ENCODE measurements at regions not wholly inside any gene's neighbourhood (a gene's known extent, or its start where the extent isn't known, plus 50 kb on each side); places are given as distances from the start of the nearest gene placed in this dataset.

- Histone ChIP-seq H4K8ac (ENCODE audit: extremely low read depth, insufficient read depth, low read length) (no peak overlapping the region), H4K5ac (ENCODE audit: insufficient read length, low read depth, low read length) (no peak overlapping the region), H3K4me1 (replicated peaks in 1 of 4; ENCODE audit: control insufficient read depth in 3 of 4, insufficient read depth in 4 of 4, low read length in 3 of 4) (no peaks in the 10 kb centered on the region), H2BK15ac (ENCODE audit: low read length) (no peak overlapping the region), H3K27me3 (replicated peaks in 1 of 4; ENCODE audit: control insufficient read depth in 3 of 4, extremely low read depth in 1 of 4, insufficient read depth in 3 of 4, low read length in 3 of 4) (no peaks in the 10 kb centered on the region), H3K4me2 (ENCODE audit: insufficient read depth in 1 of 2, low read depth in 2 of 2, low read length in 2 of 2) (no peak overlapping the region), H3K56ac (replicated peaks; ENCODE audit: insufficient read length, low read depth, low read length) (no peak overlapping the region), H3K9ac (replicated peaks in 1 of 4; ENCODE audit: extremely low read depth in 1 of 4, low read depth in 3 of 4, low read length in 3 of 4) (no peak overlapping the region), H3K9me3 (ENCODE audit: insufficient read depth in 2 of 2, low read depth in 1 of 2, low read length in 1 of 2) (peaks cover 10% of the 10 kb centered on the region in 2 experiments), H2AK5ac (ENCODE audit: low read depth, low read length) (no peak overlapping the region), H4K20me1 (replicated peaks in 1 of 2; ENCODE audit: control insufficient read depth in 1 of 2, insufficient read depth in 2 of 2, low read length in 2 of 2) (peaks cover 0 to 3% of the 10 kb centered on the region in 2 experiments), H3K4me3 (ENCODE audit: extremely low read depth in 1 of 4, insufficient read depth in 2 of 4, low read depth in 3 of 4, low read length in 4 of 4) (no peak overlapping the region), H3K23me2 (ENCODE audit: low read depth, low read length) (peaks cover 6% of the 10 kb centered on the region; the same call in 1 of the 2 replicates), H3K27ac (ENCODE audit: low read depth, low read length) (no peak overlapping the region), H3K18ac (ENCODE audit: extremely low read depth, low read length) (no peak overlapping the region), H2BK12ac (ENCODE audit: low read depth, low read length) (no peak overlapping the region), H3K79me1 (ENCODE audit: low read depth, low read length) (no peaks in the 10 kb centered on the region), H4K91ac (replicated peaks; ENCODE audit: insufficient read length, low read length) (no peak overlapping the region), H3K4ac (replicated peaks; ENCODE audit: insufficient read length, low read depth, low read length) (no peak overlapping the region), H2BK20ac (ENCODE audit: low read length) (no peak overlapping the region), H3K23ac (ENCODE audit: insufficient read length) (no peak overlapping the region), H2BK5ac (ENCODE audit: low read depth, low read length) (no peak overlapping the region), H3K79me2 (ENCODE audit: control insufficient read depth in 1 of 2, insufficient read depth in 2 of 2, low read length in 2 of 2) (no peaks in the 10 kb centered on the region), H2AFZ (ENCODE audit: low read length) (no peak overlapping the region), H3K14ac (ENCODE audit: insufficient read length) (no peak overlapping the region), H2BK120ac (replicated peaks; ENCODE audit: low read depth, low read length) (no peak overlapping the region), H3K36me3 (ENCODE audit: control insufficient read depth in 2 of 4, insufficient read depth in 4 of 4, low read length in 3 of 4) (no peaks in the 10 kb centered on the region)
- DNase-seq (ENCODE audit: low read depth in 1 of 2, low spot score in 2 of 2) (no peak), FAIRE-seq (no peak)
- ChIA-PET POLR2A (ENCODE audit: partially characterized antibody) (no interaction called here), CTCF (ENCODE audit: partially characterized antibody) (interaction anchor here (0.8 kb wide), 1 partner anchor 197 kb away, joined by 3 read pairs; no protein-coding TSS in a partner anchor)
- 71% methylated on average over 7 of the region's 8 CpGs; no CpG with 5 or more reads in 1 of the 2 experiments for WGBS, 2 experiments (ENCODE audit: extremely low coverage in 1 of 2, insufficient coverage in 1 of 2, insufficient read length in 1 of 2, insufficient replicate concordance in 2 of 2, low coverage in 1 of 2, low lambda C conversion rate in 2 of 2, missing lambda C conversion rate in 1 of 2)
- TF ChIP-seq EZH2 (IDR thresholded peaks at IDR 0.05; ENCODE audit: low read depth, low read length, severe bottlenecking) (no peak), E2F6 (IDR thresholded peaks at IDR 0.05) (no peak)
These were observed 297.9 kb upstream of the SFSWAP start for GRCh38 chr12:131413006-131413405.

All from H1 (cell line).